ENCODE measurements at regions not wholly inside any gene's neighbourhood (a gene's known extent, or its start where the extent isn't known, plus 50 kb on each side); places are given as distances from the start of the nearest gene placed in this dataset.

DNA sequence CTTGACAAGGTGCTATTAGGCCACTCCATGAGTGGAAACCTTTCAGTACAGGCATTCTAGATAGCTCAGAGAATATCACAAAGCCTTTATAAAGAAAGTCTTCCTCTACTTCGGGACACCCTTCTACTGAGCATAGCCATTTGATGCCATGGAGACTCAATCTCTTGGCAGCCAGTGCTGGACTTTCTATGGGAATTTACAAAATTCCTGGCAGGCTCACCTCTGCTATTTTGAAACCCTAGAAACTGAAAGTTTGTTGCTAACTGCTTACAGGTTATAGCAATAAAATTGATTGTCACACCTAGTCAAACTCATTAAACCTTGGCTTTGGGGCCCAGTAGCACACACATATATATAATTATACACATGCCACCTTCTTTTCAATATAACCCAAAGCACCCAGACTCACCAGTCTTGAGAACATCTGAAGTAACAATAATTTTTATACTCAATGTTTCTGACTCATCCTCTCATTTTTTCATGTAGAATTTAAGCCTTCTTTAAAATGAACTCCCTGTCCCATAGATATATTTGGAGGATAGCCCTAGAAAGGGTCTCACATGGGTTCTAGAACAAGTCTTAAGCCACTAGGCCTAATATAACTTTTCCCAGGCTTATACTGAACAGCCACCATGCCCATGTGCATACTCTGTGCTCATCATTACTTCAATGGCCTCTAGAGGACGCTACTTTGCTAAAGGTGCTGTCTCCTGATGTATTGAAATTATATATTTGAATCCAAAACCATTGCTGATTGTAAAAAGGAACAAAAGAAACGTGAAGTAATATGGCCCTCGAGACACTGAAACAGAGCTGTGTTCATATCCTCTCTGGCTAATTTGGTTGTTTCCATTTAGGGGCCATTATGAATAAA, 368.1 kb upstream of the MARCKS start:
- TF ChIP-seq, protein P1, sequence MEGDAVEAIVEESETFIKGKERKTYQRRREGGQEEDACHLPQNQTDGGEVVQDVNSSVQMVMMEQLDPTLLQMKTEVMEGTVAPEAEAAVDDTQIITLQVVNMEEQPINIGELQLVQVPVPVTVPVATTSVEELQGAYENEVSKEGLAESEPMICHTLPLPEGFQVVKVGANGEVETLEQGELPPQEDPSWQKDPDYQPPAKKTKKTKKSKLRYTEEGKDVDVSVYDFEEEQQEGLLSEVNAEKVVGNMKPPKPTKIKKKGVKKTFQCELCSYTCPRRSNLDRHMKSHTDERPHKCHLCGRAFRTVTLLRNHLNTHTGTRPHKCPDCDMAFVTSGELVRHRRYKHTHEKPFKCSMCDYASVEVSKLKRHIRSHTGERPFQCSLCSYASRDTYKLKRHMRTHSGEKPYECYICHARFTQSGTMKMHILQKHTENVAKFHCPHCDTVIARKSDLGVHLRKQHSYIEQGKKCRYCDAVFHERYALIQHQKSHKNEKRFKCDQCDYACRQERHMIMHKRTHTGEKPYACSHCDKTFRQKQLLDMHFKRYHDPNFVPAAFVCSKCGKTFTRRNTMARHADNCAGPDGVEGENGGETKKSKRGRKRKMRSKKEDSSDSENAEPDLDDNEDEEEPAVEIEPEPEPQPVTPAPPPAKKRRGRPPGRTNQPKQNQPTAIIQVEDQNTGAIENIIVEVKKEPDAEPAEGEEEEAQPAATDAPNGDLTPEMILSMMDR (IDR thresholded peaks at IDR 0.05): no peak
- no peak for TF ChIP-seq POLR2A (IDR thresholded peaks at IDR 0.05)
